Nephron (organoid): ENCODE measurements at regions not wholly inside any gene's neighbourhood (a gene's known extent, or its start where the extent isn't known, plus 50 kb on each side); places are given as distances from the start of the nearest gene placed in this dataset.
"Not testable (repeated sequence)": the region's sequence is repeated elsewhere in the genome, so short reads cannot be mapped to it uniquely, and the experiment has no call there.

Experiments
- H3K27ac Mint-ChIP-seq, 3 experiments: 2 replicates each; pipeline ENCODE4 v1.8.0; 2020; ENCODE audit warnings: mixed read lengths in 3 of 3, mild to moderate bottlenecking in 2 of 3, moderate library complexity in 1 of 3
- H3K27me3 Mint-ChIP-seq: 2 replicates; pipeline ENCODE4 v1.8.0; 2021; ENCODE audit warnings: low read depth, mild to moderate bottlenecking, moderate library complexity, mixed read lengths
- H3K36me3 Mint-ChIP-seq: 2 replicates; pipeline ENCODE4 v1.8.0; 2020; ENCODE audit warnings: low read depth, mixed read lengths
- H3K4me1 Mint-ChIP-seq: 2 replicates; pipeline ENCODE4 v1.8.0; 2020; ENCODE audit warnings: mixed read lengths
- H3K4me3 Mint-ChIP-seq, 3 experiments: 2 replicates each; pipeline ENCODE4 v1.8.0; 2020; ENCODE audit warnings: mild to moderate bottlenecking in 3 of 3, mixed read lengths in 3 of 3, moderate library complexity in 2 of 3
- H3K9me3 Mint-ChIP-seq: 2 replicates; pipeline ENCODE4 v1.8.0; 2020; ENCODE audit warnings: mixed read lengths
- CTCF ChIP-seq, 3 experiments: fragments of 200-600 bp; sonication (generic); IDR thresholded peaks; one replicate each; pipeline ENCODE4 v1.5.0; 2021; ENCODE audit warnings: antibody characterized with exemption in 3 of 3; ENCODE audit not compliant: unreplicated experiment in 3 of 3

GRCh38 chr14:106652494-106652893 is 1126.1 kb downstream of the TMEM121 start:
- Mint-ChIP-seq H3K27me3 (no peaks in the 10 kb centered on the region), H3K4me3 (no peak overlapping the region), H3K36me3 (no peaks in the 10 kb centered on the region), H3K9me3 (peaks cover 57% of the 10 kb centered on the region), H3K27ac (no peak overlapping the region), H3K4me1 (no peaks in the 10 kb centered on the region)
- TF ChIP-seq CTCF (IDR thresholded peaks at IDR 0.05; ENCODE audit: unreplicated experiment in 3 of 3): no peak

- H3K4me3 Mint-ChIP-seq: no peak overlapping the region
- H3K27ac Mint-ChIP-seq: no peak overlapping the region
- H3K4me1 Mint-ChIP-seq: no peaks in the 10 kb centered on the region
- no peaks in the 10 kb centered on the region for H3K27me3 Mint-ChIP-seq
- H3K36me3 Mint-ChIP-seq: no peaks in the 10 kb centered on the region
- peaks cover 37% of the 10 kb centered on the region for H3K9me3 Mint-ChIP-seq
- TF ChIP-seq CTCF (IDR thresholded peaks at IDR 0.05; ENCODE audit: unreplicated experiment in 3 of 3): no peak
Observed at GRCh38 chr14:106657460-106657859, 1131.1 kb downstream of the TMEM121 start.

- not testable (repeated sequence) for H3K27ac Mint-ChIP-seq, H3K4me1 Mint-ChIP-seq, H3K27me3 Mint-ChIP-seq, H3K4me3 Mint-ChIP-seq, H3K36me3 Mint-ChIP-seq
- peaks cover 41% of the 10 kb centered on the region for H3K9me3 Mint-ChIP-seq
Observed at GRCh38 chr14:106658066-106658860, 1131.9 kb downstream of the TMEM121 start.

GRCh38 chr14:106661561-106661960 is 1135.2 kb downstream of the TMEM121 start:
- H3K4me3 Mint-ChIP-seq, H3K4me1 Mint-ChIP-seq, H3K36me3 Mint-ChIP-seq, H3K27ac Mint-ChIP-seq, H3K27me3 Mint-ChIP-seq: not testable (repeated sequence)
- peaks cover 38% of the 10 kb centered on the region for H3K9me3 Mint-ChIP-seq

GRCh38 chr14:106662936-106663550 is 1136.7 kb downstream of the TMEM121 start:
- Mint-ChIP-seq H3K4me3 (no peak overlapping the region), H3K27me3 (no peaks in the 10 kb centered on the region), H3K36me3 (no peaks in the 10 kb centered on the region), H3K4me1 (no peaks in the 10 kb centered on the region), H3K9me3 (peaks cover 34% of the 10 kb centered on the region), H3K27ac (no peak overlapping the region)
- TF ChIP-seq CTCF (IDR thresholded peaks at IDR 0.05; ENCODE audit: unreplicated experiment in 3 of 3): no peak

- not testable (repeated sequence) for H3K4me3 Mint-ChIP-seq
- H3K9me3 Mint-ChIP-seq: peaks cover 34% of the 10 kb centered on the region
Observed at GRCh38 chr14:106663805-106664410, 1137.5 kb downstream of the TMEM121 start.

GRCh38 chr14:106665814-106666213 is 1139.4 kb downstream of the TMEM121 start:
- Mint-ChIP-seq H3K36me3 (no peaks in the 10 kb centered on the region), H3K27me3 (no peaks in the 10 kb centered on the region), H3K27ac (no peak overlapping the region), H3K4me1 (no peaks in the 10 kb centered on the region), H3K9me3 (peaks cover 31% of the 10 kb centered on the region), H3K4me3 (no peak overlapping the region)
- TF ChIP-seq CTCF (IDR thresholded peaks at IDR 0.05; ENCODE audit: unreplicated experiment in 3 of 3): no peak

More at GRCh38 chr14:106663805-106664410, 1137.5 kb downstream of the TMEM121 start:
- not testable (repeated sequence) for H3K36me3 Mint-ChIP-seq, H3K4me1 Mint-ChIP-seq, H3K27ac Mint-ChIP-seq, H3K27me3 Mint-ChIP-seq
